ENCODE measurements at regions not wholly inside any gene's neighbourhood (a gene's known extent, or its start where the extent isn't known, plus 50 kb on each side); places are given as distances from the start of the nearest gene placed in this dataset.

DNA sequence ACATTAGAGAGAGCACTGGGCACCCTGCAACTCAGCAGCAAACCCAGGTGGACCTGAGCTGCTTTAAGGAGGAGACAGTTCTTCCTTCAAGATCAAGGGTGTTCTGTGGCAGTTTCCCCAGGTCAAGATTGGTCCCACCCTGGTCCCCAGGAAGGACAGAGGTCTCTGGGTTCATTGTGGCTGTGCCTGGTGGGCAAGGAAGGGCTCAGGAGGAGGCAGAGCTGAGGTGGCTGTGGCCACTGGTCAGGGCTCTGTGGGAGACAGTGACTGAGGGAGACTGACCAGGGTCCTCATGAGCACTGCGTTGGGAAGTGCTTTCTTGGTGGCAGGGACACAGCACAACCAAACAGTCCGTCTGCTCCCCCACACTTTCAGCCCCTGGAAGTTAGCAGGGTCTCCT lies 141.3 kb downstream of the FCRL5 start:
- TF ChIP-seq, protein P1, sequence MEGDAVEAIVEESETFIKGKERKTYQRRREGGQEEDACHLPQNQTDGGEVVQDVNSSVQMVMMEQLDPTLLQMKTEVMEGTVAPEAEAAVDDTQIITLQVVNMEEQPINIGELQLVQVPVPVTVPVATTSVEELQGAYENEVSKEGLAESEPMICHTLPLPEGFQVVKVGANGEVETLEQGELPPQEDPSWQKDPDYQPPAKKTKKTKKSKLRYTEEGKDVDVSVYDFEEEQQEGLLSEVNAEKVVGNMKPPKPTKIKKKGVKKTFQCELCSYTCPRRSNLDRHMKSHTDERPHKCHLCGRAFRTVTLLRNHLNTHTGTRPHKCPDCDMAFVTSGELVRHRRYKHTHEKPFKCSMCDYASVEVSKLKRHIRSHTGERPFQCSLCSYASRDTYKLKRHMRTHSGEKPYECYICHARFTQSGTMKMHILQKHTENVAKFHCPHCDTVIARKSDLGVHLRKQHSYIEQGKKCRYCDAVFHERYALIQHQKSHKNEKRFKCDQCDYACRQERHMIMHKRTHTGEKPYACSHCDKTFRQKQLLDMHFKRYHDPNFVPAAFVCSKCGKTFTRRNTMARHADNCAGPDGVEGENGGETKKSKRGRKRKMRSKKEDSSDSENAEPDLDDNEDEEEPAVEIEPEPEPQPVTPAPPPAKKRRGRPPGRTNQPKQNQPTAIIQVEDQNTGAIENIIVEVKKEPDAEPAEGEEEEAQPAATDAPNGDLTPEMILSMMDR (IDR thresholded peaks at IDR 0.05 in 4 of 5, conservative IDR thresholded peaks at IDR 0.05 in 1 of 5), result no peak
- TF ChIP-seq POLR2A (IDR thresholded peaks at IDR 0.05), result no peak

Data from gastrocnemius medialis (tissue), 4 donors.